Natural killer cell (primary cell): ENCODE measurements at regions not wholly inside any gene's neighbourhood (a gene's known extent, or its start where the extent isn't known, plus 50 kb on each side); places are given as distances from the start of the nearest gene placed in this dataset.

Experiments used
- ATAC-seq, 3 donors: fragments of 150-1000 bp in 2 of 3; fragments of 200-7000 bp in 1 of 3; cut with Tn5 transposase; 1 replicate in 1 of 3; 2 replicates in 2 of 3; pipeline ENCODE4 v1.10.0; 2021; ENCODE audit warnings: mild to moderate bottlenecking in 2 of 3, moderate library complexity in 2 of 3
- DNase-seq, 2 donors: peaks; one replicate each; pipeline versions ENCODE4 v3.0.0 to v3.0.0-alpha.2; 2013 to 2021; ENCODE audit warnings: mixed read lengths in 1 of 2
- H3K27ac ChIP-seq: one replicate; pipeline ENCODE4 v1.5.1; 2013; ENCODE audit warnings: mild to moderate bottlenecking, low read length
- H3K27me3 ChIP-seq: one replicate; pipeline ENCODE4 v1.6.1; 2013; ENCODE audit warnings: low read length; ENCODE audit not compliant: control insufficient read depth, insufficient read depth
- H3K36me3 ChIP-seq: one replicate; pipeline ENCODE4 v1.6.1; 2013; ENCODE audit warnings: low read length; ENCODE audit not compliant: control insufficient read depth, insufficient read depth
- H3K4me1 ChIP-seq: one replicate; pipeline ENCODE4 v1.6.1; 2013; ENCODE audit warnings: low read length; ENCODE audit not compliant: control insufficient read depth, insufficient read depth
- H3K4me3 ChIP-seq: one replicate; pipeline ENCODE4 v1.5.1; 2013; ENCODE audit warnings: low read length
- H3K9me3 ChIP-seq: one replicate; pipeline ENCODE4 v1.6.1; 2013; ENCODE audit warnings: low read length; ENCODE audit not compliant: control insufficient read depth, insufficient read depth
- H3K27ac Mint-ChIP-seq, 2 donors: one replicate each; pipeline ENCODE4 v1.8.0; 2022; ENCODE audit warnings: mild to moderate bottlenecking in 2 of 2, mixed read lengths in 2 of 2, moderate library complexity in 1 of 2
- H3K27me3 Mint-ChIP-seq, 2 donors: one replicate each; pipeline ENCODE4 v1.8.0; 2022; ENCODE audit warnings: low read depth in 2 of 2, mixed read lengths in 2 of 2
- H3K36me3 Mint-ChIP-seq: one replicate; pipeline ENCODE4 v1.8.0; 2022; ENCODE audit warnings: mixed read lengths
- H3K4me1 Mint-ChIP-seq, 2 donors: one replicate each; pipeline ENCODE4 v1.8.0; 2022; ENCODE audit warnings: mixed read lengths in 2 of 2
- H3K4me3 Mint-ChIP-seq: one replicate; pipeline ENCODE4 v1.8.0; 2022; ENCODE audit warnings: mild to moderate bottlenecking, moderate library complexity, mixed read lengths
- H3K9me3 Mint-ChIP-seq, 2 donors: one replicate each; pipeline ENCODE4 v1.8.0; 2022; ENCODE audit warnings: mixed read lengths in 2 of 2
- WGBS: methylation state at CpG from one replicate; pipeline ENCODE4 v1.1.7; 2013; ENCODE audit warnings: missing lambda C conversion rate; ENCODE audit not compliant: insufficient coverage; 5-methylcytosine and 5-hydroxymethylcytosine counted together
- intact Hi-C: fragments of 100-400 bp; cut with micrococcal nuclease; formaldehyde crosslinking; loops from one replicate; pipeline ENCODE4 v1.14.2; 2022
- TF ChIP-seq, protein P1 (sequence below): fragments of 200-600 bp; IDR thresholded peaks from one replicate; pipeline ENCODE4 v1.8.0; 2022; ENCODE audit warnings: antibody characterized with exemption

DNA sequence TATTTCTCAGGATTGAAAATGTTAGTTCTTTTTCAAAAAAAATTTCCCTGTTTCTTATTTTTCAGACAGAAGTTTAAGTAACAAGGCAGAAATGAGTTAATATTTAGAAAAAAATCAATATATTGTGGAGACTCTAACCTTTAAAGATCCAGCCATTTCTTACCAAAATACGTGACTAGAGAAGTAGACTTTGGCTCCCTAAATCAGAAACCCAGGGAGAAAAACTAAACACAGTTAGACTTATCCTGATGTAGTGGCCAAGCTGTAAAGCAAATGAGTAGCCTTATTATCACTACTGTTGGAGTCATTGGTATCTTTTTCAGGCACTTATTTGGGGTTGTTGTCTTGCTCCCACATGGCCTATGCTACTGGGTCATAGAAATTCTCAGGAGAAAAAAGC is 1556.4 kb upstream of the ADGRL3 start:
- Histone ChIP-seq H3K27me3 (no peaks in the 10 kb centered on the region), H3K36me3 (no peaks in the 10 kb centered on the region), H3K27ac (no peak overlapping the region), H3K4me3 (no peak overlapping the region), H3K4me1 (no peaks in the 10 kb centered on the region), H3K9me3 (no peaks in the 10 kb centered on the region)
- H3K4me3 Mint-ChIP-seq: no peak overlapping the region
- H3K27ac Mint-ChIP-seq: no peak overlapping the region
- H3K36me3 Mint-ChIP-seq: no peaks in the 10 kb centered on the region
- intact Hi-C loops: no loop called here
- no peaks in the 10 kb centered on the region for H3K4me1 Mint-ChIP-seq
- DNase-seq (no peak), ATAC-seq (no peak)
- peaks cover 2 to 5% of the 10 kb centered on the region in 2 donors for H3K9me3 Mint-ChIP-seq
- TF ChIP-seq, protein P1, sequence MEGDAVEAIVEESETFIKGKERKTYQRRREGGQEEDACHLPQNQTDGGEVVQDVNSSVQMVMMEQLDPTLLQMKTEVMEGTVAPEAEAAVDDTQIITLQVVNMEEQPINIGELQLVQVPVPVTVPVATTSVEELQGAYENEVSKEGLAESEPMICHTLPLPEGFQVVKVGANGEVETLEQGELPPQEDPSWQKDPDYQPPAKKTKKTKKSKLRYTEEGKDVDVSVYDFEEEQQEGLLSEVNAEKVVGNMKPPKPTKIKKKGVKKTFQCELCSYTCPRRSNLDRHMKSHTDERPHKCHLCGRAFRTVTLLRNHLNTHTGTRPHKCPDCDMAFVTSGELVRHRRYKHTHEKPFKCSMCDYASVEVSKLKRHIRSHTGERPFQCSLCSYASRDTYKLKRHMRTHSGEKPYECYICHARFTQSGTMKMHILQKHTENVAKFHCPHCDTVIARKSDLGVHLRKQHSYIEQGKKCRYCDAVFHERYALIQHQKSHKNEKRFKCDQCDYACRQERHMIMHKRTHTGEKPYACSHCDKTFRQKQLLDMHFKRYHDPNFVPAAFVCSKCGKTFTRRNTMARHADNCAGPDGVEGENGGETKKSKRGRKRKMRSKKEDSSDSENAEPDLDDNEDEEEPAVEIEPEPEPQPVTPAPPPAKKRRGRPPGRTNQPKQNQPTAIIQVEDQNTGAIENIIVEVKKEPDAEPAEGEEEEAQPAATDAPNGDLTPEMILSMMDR: no peak
- H3K27me3 Mint-ChIP-seq: no peaks in the 10 kb centered on the region
- 67% methylated on average over 1 of the region's 1 CpG for WGBS

DNA sequence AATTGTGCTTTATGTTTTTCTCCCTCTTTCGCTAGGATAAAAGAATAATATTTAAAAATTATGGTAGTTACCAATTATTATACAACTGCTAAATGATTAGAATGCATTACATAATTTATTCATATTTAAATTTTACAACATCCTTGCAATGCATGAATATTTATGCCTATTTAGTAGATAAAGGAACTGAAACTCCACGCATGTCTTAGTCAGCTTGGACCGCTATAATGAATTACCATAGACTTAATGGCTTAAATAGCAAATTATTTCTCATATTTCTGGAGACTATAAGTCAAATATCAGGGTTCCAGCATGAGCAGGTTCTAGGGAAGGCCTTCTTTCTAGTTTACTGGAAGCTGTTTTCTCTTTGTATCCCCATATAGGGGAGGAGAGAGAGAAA is 1555.4 kb upstream of the ADGRL3 start:
- H3K4me3 Mint-ChIP-seq: no peak overlapping the region
- TF ChIP-seq, protein P1: no peak

DNA sequence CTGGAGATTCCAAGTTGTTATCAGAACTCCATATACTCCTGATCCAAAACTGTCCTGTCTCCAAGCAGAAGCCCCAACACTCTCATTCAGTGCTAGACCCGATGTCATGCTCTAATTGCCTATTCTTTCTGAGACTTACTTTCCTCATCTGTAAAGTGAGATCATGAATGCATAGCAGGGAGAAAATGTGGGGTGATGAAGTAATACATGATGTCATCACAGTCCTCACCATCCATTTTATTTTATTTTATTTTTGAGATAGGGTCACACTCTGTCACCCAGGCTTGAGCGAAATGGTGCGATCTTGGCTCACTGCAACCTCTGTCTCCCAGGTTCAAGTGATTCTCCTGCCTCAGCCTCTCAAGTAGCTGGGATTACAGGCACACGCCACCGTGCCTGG is 1554.0 kb upstream of the ADGRL3 start:
- DNase-seq: no peak
- peaks cover 8 to 13% of the 10 kb centered on the region in 2 donors for H3K9me3 Mint-ChIP-seq
- H3K36me3 ChIP-seq: no peaks in the 10 kb centered on the region
- intact Hi-C loops: no loop called here
- H3K27me3 Mint-ChIP-seq: no peaks in the 10 kb centered on the region
- H3K4me3 ChIP-seq: no peak overlapping the region
- H3K36me3 Mint-ChIP-seq: no peaks in the 10 kb centered on the region
- TF ChIP-seq, protein P1: no peak
- H3K4me1 Mint-ChIP-seq: no peaks in the 10 kb centered on the region
- no peaks in the 10 kb centered on the region for H3K9me3 ChIP-seq
- H3K4me1 ChIP-seq: no peaks in the 10 kb centered on the region
- H3K27ac Mint-ChIP-seq: no peak overlapping the region
- no peak overlapping the region for H3K4me3 Mint-ChIP-seq
- no peak overlapping the region for H3K27ac ChIP-seq
- H3K27me3 ChIP-seq: no peaks in the 10 kb centered on the region
- 94% methylated on average over 4 of the region's 5 CpGs for WGBS
- ATAC-seq: no peak

More for the DNA sequence above, 1555.4 kb upstream of the ADGRL3 start:
- Histone ChIP-seq H3K27me3 (no peaks in the 10 kb centered on the region), H3K4me1 (no peaks in the 10 kb centered on the region), H3K27ac (no peak overlapping the region), H3K4me3 (no peak overlapping the region), H3K36me3 (no peaks in the 10 kb centered on the region), H3K9me3 (no peaks in the 10 kb centered on the region)
- DNase-seq (no peak), ATAC-seq (no peak)
- Mint-ChIP-seq H3K9me3 (peaks cover under 1 to 2% of the 10 kb centered on the region in 2 donors), H3K27me3 (no peaks in the 10 kb centered on the region), H3K36me3 (no peaks in the 10 kb centered on the region), H3K27ac (no peak overlapping the region), H3K4me1 (no peaks in the 10 kb centered on the region)
- intact Hi-C loops: no loop called here
- whole genome bisulfite sequencing: 87% methylated on average over 2 of the region's 3 CpGs

DNA sequence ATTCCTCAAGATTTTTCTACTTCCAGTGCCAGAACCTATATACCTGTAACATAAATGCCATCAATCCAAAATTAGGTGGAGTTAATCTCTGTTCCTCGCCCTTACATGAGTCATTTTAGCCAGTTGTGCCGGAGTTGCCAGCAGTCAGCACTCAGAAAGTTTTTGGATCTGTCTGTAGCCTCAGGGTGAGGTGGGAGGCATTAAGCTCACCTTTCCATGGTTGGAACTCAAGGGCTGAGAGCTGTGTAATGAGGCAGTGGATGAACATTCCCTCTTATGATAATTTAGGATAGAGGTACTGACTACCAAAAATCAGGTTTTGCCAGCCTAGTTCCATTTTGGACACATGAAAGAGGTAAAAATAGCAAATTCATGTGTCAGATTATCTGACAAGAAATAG is 1553.1 kb upstream of the ADGRL3 start:
- Mint-ChIP-seq H3K27ac (no peak overlapping the region), H3K9me3 (peaks cover 8 to 13% of the 10 kb centered on the region in 2 donors), H3K36me3 (no peaks in the 10 kb centered on the region), H3K27me3 (no peaks in the 10 kb centered on the region), H3K4me3 (no peak overlapping the region), H3K4me1 (no peaks in the 10 kb centered on the region)
- Histone ChIP-seq H3K27me3 (no peaks in the 10 kb centered on the region), H3K36me3 (no peaks in the 10 kb centered on the region), H3K27ac (no peak overlapping the region), H3K4me1 (no peaks in the 10 kb centered on the region), H3K4me3 (no peak overlapping the region), H3K9me3 (peaks cover 4% of the 10 kb centered on the region)
- WGBS: 86% methylated on average over 2 of the region's 2 CpGs
- intact Hi-C loops: no loop called here
- DNase-seq (no peak), ATAC-seq (no peak)
- TF ChIP-seq, protein P1: no peak
